GM12874 (cell line): ENCODE measurements at regions not wholly inside any gene's neighbourhood (a gene's known extent, or its start where the extent isn't known, plus 50 kb on each side); places are given as distances from the start of the nearest gene placed in this dataset.

ENCODE experiments used
- CTCF ChIP-seq: IDR thresholded peaks from 2 replicates; pipeline ENCODE4 v1.5.1; 2011; ENCODE audit warnings: low read depth, mild to moderate bottlenecking, control low read depth, low read length, moderate library complexity; ENCODE audit not compliant: insufficient read depth

- TF ChIP-seq CTCF = no peak
Observed at GRCh38 chr13:95471960-95472359, 80.6 kb upstream of the CLDN10 start.

GRCh38 chr13:95474992-95475391 is 77.5 kb upstream of the CLDN10 start:
- TF ChIP-seq CTCF = no peak

GRCh38 chr13:95477187-95477586 is 75.3 kb upstream of the CLDN10 start:
- no peak for TF ChIP-seq CTCF

GRCh38 chr13:95479731-95480130 is 72.8 kb upstream of the CLDN10 start:
- TF ChIP-seq CTCF = no peak

- TF ChIP-seq CTCF = no peak
Observed at GRCh38 chr13:95480131-95480545, 72.4 kb upstream of the CLDN10 start.

GRCh38 chr13:95480791-95481780 is 71.4 kb upstream of the CLDN10 start:
- TF ChIP-seq CTCF = no peak

- no peak for TF ChIP-seq CTCF
Observed at GRCh38 chr13:95484052-95484451, 68.5 kb upstream of the CLDN10 start.
